ENCODE measurements at regions not wholly inside any gene's neighbourhood (a gene's known extent, or its start where the extent isn't known, plus 50 kb on each side); places are given as distances from the start of the nearest gene placed in this dataset.

- Mint-ChIP-seq H3K9me3 (peaks cover 3% of the 10 kb centered on the region), H3K4me1 (no peaks in the 10 kb centered on the region), H3K36me3 (ENCODE audit: low read depth) (peaks cover 2% of the 10 kb centered on the region), H3K27ac (ENCODE audit: unreplicated experiment) (no peak overlapping the region), H3K27me3 (ENCODE audit: low read depth) (no peaks in the 10 kb centered on the region), H3K4me3 (no peak overlapping the region)
- no peak for DNase-seq (ENCODE audit: low read depth, low spot score)
- no peak for TF ChIP-seq CTCF (conservative IDR thresholded peaks at IDR 0.05)
These were observed 517.4 kb upstream of the MKI67 start for GRCh38 chr10:128643658-128644057.

DNA sequence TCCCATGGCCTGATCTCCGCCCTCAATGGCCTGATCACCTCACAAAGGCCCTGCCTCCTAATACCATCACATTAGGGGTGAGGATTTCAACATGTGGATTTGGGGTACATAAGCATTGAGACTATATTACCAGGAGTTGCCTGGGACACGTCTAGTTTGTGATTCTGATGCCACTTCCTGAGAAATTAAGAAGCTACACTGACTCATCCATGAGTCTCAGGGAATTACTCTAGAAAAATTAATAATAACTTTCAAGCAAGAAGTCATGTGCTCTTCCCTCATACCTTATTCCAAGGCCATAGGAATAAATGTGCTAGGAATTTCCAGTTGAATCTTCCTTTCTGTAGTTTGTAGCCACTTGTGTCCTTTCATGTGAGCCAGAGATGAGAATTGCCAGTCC lies 519.3 kb upstream of the MKI67 start:
- no peak overlapping the region for H3K4me3 Mint-ChIP-seq

GRCh38 chr10:128646956-128647355 lies 520.7 kb upstream of the MKI67 start:
- Mint-ChIP-seq H3K4me3 (no peak overlapping the region), H3K36me3 (ENCODE audit: low read depth) (no peaks in the 10 kb centered on the region), H3K4me1 (no peaks in the 10 kb centered on the region), H3K9me3 (no peaks in the 10 kb centered on the region), H3K27me3 (ENCODE audit: low read depth) (no peaks in the 10 kb centered on the region), H3K27ac (ENCODE audit: unreplicated experiment) (no peak overlapping the region)
- TF ChIP-seq CTCF (conservative IDR thresholded peaks at IDR 0.05), result no peak
- no peak for DNase-seq (ENCODE audit: low read depth, low spot score)

More for the DNA sequence above, 519.3 kb upstream of the MKI67 start:
- H3K9me3 Mint-ChIP-seq, result no peaks in the 10 kb centered on the region
- H3K27me3 Mint-ChIP-seq (ENCODE audit: low read depth), result no peaks in the 10 kb centered on the region
- no peaks in the 10 kb centered on the region for H3K36me3 Mint-ChIP-seq (ENCODE audit: low read depth)
- DNase-seq (ENCODE audit: low read depth, low spot score), result no peak
- no peak overlapping the region for H3K27ac Mint-ChIP-seq (ENCODE audit: unreplicated experiment)
- no peak for TF ChIP-seq CTCF (conservative IDR thresholded peaks at IDR 0.05)
- H3K4me1 Mint-ChIP-seq, result no peaks in the 10 kb centered on the region

DNA sequence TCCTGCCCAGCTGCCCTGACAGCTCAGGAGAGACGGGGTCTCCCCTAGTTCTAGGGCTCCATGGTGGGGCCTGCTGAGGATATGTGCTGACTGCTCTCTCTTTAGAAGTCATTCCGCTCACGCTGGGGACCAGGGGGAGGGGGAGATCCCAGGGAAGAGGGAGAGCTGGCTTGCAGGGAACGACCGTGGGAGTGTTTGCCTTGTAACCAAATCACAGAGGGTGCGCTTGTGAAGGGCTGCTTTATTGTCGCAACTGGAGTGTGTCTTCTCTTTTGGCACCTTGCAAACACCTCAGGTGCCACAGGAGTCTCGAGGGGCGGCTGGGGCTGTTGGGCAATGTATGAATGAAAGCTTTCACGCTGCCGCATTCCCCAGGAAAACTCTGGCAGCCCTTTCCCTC lies 531.3 kb upstream of the MKI67 start:
- Mint-ChIP-seq H3K36me3 (ENCODE audit: low read depth) (no peaks in the 10 kb centered on the region), H3K27me3 (ENCODE audit: low read depth) (no peaks in the 10 kb centered on the region), H3K9me3 (no peaks in the 10 kb centered on the region), H3K4me1 (peaks cover 11% of the 10 kb centered on the region), H3K27ac (ENCODE audit: unreplicated experiment) (no peak overlapping the region), H3K4me3 (no peak overlapping the region)
- no peak for DNase-seq (ENCODE audit: low read depth, low spot score)
- no peak for TF ChIP-seq CTCF (conservative IDR thresholded peaks at IDR 0.05)

DNA sequence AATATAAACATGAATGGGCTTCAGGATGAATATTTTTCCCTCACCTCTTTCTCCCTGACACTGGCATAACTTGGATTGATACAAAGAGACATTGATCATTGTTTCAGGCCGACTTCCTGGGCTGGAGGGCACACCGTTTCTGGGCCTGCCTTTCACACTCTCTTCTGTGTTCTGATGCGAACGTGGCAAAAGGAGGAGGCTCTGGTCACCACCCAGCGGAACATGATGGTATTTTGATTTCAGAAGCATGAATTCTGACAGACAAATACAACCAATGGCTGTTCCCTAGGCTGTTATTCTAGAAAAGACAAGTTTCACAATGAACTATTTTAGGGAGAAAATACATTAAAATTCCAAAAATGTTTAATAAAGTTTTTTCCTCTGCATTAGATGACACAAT lies 534.5 kb upstream of the MKI67 start:
- TF ChIP-seq CTCF (conservative IDR thresholded peaks at IDR 0.05), result no peak
- H3K4me3 Mint-ChIP-seq, result no peak overlapping the region
- peaks cover 11% of the 10 kb centered on the region for H3K4me1 Mint-ChIP-seq
- H3K9me3 Mint-ChIP-seq, result peaks cover 8% of the 10 kb centered on the region
- peak overlapping the region; percentile 91 for H3K27ac Mint-ChIP-seq (ENCODE audit: unreplicated experiment)
- peaks cover 3% of the 10 kb centered on the region for H3K36me3 Mint-ChIP-seq (ENCODE audit: low read depth)
- H3K27me3 Mint-ChIP-seq (ENCODE audit: low read depth), result no peaks in the 10 kb centered on the region
- no peak for DNase-seq (ENCODE audit: low read depth, low spot score)

Measured in neural crest cell (in vitro differentiated cells).